OCI-LY7 (cell line): ENCODE measurements at regions not wholly inside any gene's neighbourhood (a gene's known extent, or its start where the extent isn't known, plus 50 kb on each side); places are given as distances from the start of the nearest gene placed in this dataset.

ENCODE experiments used
- BruUV-seq: library from RNA; stranded (reverse); fragments of 400-500 nt; replicated peaks from 2 replicates; lab custom pipeline; 2021; lab: Mats Ljungman, UMichigan
- CTCF ChIA-PET: fragments of 300-600 bp; sonication (Branson Sonifier 250); formaldehyde crosslinking; loops from one replicate; lab custom pipeline; 2022; ENCODE audit warnings: antibody characterized with exemption; ENCODE audit not compliant: unreplicated experiment; lab: Charles Lee
- POLR2A ChIA-PET: fragments of 300-600 bp; sonication (Branson Sonifier 250); formaldehyde crosslinking; loops from one replicate; lab custom pipeline; 2022; ENCODE audit warnings: antibody characterized with exemption; lab: Charles Lee
- DNase-seq: peaks from one replicate; pipeline ENCODE4 v3.0.0-alpha.2; 2015; ENCODE audit warnings: low spot score
- H2AFZ ChIP-seq: fragments of 200-600 bp; sonication (generic), shearing (Covaris generic); 2 replicates; pipeline ENCODE4 v1.6.1; 2014; ENCODE audit warnings: mild to moderate bottlenecking, antibody characterized with exemption, low read length, moderate library complexity
- H3K27ac ChIP-seq: fragments of 200-600 bp; sonication (generic); 2 replicates; pipeline ENCODE4 v1.5.1; 2014; ENCODE audit warnings: mixed run types, low read depth, mild to moderate bottlenecking, moderate library complexity, low read length, inconsistent platforms; ENCODE audit not compliant: poor library complexity, severe bottlenecking
- H3K36me3 ChIP-seq: fragments of 200-600 bp; sonication (generic); 2 replicates; pipeline ENCODE4 v1.6.1; 2014; ENCODE audit warnings: mild to moderate bottlenecking, antibody characterized with exemption, low read length, moderate library complexity, mixed read lengths; ENCODE audit not compliant: insufficient read depth
- H3K4me1 ChIP-seq: fragments of 200-600 bp; sonication (generic); 2 replicates; pipeline ENCODE4 v1.5.1; 2014; ENCODE audit warnings: mild to moderate bottlenecking, low read length; ENCODE audit not compliant: insufficient read depth, poor library complexity, severe bottlenecking
- H3K4me2 ChIP-seq: fragments of 200-600 bp; sonication (generic); 2 replicates; pipeline ENCODE4 v1.6.1; 2014; ENCODE audit warnings: mild to moderate bottlenecking, low read length
- H3K4me3 ChIP-seq: fragments of 200-600 bp; sonication (generic); 2 replicates; pipeline ENCODE4 v1.5.1; 2014; ENCODE audit warnings: mild to moderate bottlenecking, low read depth, low read length; ENCODE audit not compliant: poor library complexity, severe bottlenecking
- H3K79me2 ChIP-seq: fragments of 200-600 bp; sonication (generic); 2 replicates; pipeline ENCODE4 v1.6.1; 2016; ENCODE audit warnings: low read depth, mild to moderate bottlenecking, low read length, moderate library complexity, mixed read lengths; ENCODE audit not compliant: insufficient read depth
- H3K9me2 ChIP-seq: fragments of 200-600 bp; sonication (generic); 2 replicates; pipeline ENCODE4 v1.6.1; 2016; ENCODE audit warnings: mild to moderate bottlenecking, low read length, mixed read lengths; ENCODE audit not compliant: insufficient read depth
- H3K9me3 ChIP-seq: fragments of 200-600 bp; sonication (generic); 2 replicates; pipeline ENCODE4 v1.6.1; 2014; ENCODE audit warnings: mild to moderate bottlenecking, mixed run types, low read length, mixed read lengths
- H4K20me1 ChIP-seq: fragments of 200-600 bp; sonication (generic); 2 replicates; pipeline ENCODE4 v1.6.1; 2014; ENCODE audit warnings: mild to moderate bottlenecking, antibody characterized with exemption, low read length, moderate library complexity, mixed read lengths; ENCODE audit not compliant: insufficient read depth
- EZH2phosphoT487 ChIP-seq: fragments of 200-600 bp; sonication (generic); IDR thresholded peaks from 2 replicates; pipeline ENCODE4 v1.6.1; 2018; ENCODE audit warnings: low read depth, borderline replicate concordance, mild to moderate bottlenecking, mixed run types, antibody characterized with exemption, low read length, moderate library complexity, mixed read lengths
- intact Hi-C: fragments of 100-400 bp; cut with micrococcal nuclease; formaldehyde crosslinking; loops from one replicate; pipeline ENCODE4 v1.10.0; 2022; ENCODE audit not compliant: unreplicated experiment
- TF ChIP-seq, protein P1 (sequence below): fragments of 200-600 bp; sonication (generic); conservative IDR thresholded peaks from 2 replicates; pipeline ENCODE4 v1.5.1; 2014; ENCODE audit warnings: mild to moderate bottlenecking, antibody characterized with exemption, low read length, moderate library complexity, mixed read lengths

DNA sequence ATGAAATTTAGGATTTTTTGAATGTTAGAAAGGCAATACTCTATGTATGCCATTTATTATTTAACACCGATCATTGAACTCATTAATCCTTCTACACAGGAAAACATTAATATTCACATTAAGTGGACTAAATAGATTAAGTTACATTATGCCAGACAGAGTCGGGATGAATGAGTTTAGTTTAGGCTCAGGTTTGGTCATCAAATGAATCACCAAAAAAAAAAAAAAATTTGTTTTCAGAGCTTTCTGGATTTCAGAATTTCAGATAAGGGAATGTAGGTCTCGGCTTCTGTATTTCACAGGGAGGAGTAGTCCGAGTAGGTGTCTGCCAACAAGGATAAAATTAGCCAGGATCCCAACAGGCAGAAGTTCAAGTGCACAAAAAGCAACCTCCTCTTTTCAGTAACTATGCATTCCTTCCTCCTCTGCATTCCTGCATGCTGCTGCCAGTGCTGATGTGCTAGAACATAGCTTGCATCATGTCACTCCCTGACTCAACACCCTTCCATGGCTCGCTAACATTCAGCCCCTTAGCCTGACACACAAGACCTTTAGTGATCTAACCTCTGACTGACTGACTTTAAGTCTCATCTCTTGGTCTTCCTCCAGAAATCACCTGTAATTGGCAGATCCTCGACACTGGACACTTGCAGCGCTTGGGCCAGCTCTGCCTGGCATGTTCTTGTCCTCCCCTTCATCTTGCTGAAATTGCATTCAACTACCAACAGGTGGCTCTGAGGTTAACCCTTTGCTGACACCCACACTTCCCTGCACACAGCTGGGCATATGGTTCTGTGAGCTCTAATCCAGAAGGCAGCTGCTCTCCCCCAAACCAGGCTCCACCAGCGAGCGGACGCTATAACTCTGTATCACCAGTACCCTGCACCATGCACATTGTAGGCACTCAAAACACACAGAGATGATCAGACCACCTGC, 145.4 kb upstream of the PROK2 start:
- intact Hi-C loops, result no loop called here
- BruUV-seq, result no TSS peak
- H3K4me1 ChIP-seq, result peaks cover 6% of the 10 kb centered on the region
- no peaks in the 10 kb centered on the region for H3K9me3 ChIP-seq
- peak; percentile 59 for DNase-seq
- H3K9me2 ChIP-seq, result no peaks in the 10 kb centered on the region
- no peaks in the 10 kb centered on the region for H3K36me3 ChIP-seq
- CTCF ChIA-PET, result interaction anchor here (0.6 kb wide), 1 partner anchor 28 kb away, joined by 3 read pairs; no protein-coding TSS in a partner anchor
- no peak for TF ChIP-seq EZH2phosphoT487
- TF ChIP-seq, protein P1, sequence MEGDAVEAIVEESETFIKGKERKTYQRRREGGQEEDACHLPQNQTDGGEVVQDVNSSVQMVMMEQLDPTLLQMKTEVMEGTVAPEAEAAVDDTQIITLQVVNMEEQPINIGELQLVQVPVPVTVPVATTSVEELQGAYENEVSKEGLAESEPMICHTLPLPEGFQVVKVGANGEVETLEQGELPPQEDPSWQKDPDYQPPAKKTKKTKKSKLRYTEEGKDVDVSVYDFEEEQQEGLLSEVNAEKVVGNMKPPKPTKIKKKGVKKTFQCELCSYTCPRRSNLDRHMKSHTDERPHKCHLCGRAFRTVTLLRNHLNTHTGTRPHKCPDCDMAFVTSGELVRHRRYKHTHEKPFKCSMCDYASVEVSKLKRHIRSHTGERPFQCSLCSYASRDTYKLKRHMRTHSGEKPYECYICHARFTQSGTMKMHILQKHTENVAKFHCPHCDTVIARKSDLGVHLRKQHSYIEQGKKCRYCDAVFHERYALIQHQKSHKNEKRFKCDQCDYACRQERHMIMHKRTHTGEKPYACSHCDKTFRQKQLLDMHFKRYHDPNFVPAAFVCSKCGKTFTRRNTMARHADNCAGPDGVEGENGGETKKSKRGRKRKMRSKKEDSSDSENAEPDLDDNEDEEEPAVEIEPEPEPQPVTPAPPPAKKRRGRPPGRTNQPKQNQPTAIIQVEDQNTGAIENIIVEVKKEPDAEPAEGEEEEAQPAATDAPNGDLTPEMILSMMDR, result peak; percentile 71
- H3K79me2 ChIP-seq, result no peaks in the 10 kb centered on the region
- no peaks in the 10 kb centered on the region for H4K20me1 ChIP-seq
- no peak overlapping the region for H2AFZ ChIP-seq
- no peak overlapping the region for H3K4me3 ChIP-seq
- no peak overlapping the region for H3K27ac ChIP-seq
- POLR2A ChIA-PET, result interaction anchor here (0.6 to 0.7 kb wide), 3 partner anchors 204 to 891 kb away, joined by 3 read pairs; no protein-coding TSS in a partner anchor
- H3K4me2 ChIP-seq, result no peak overlapping the region

GRCh38 chr3:71928212-71928611, 143.3 kb upstream of the PROK2 start:
- no TSS peak for BruUV-seq
- no peak overlapping the region for H3K4me3 ChIP-seq

More at GRCh38 chr3:71928212-71928611, 143.3 kb upstream of the PROK2 start:
- peaks cover 6% of the 10 kb centered on the region for H3K4me1 ChIP-seq
- no peaks in the 10 kb centered on the region for H3K36me3 ChIP-seq
- intact Hi-C loops, result no loop called here
- H2AFZ ChIP-seq, result no peak overlapping the region
- no peak overlapping the region for H3K4me2 ChIP-seq
- ChIA-PET POLR2A (no interaction called here), CTCF (no interaction called here)
- H3K9me3 ChIP-seq, result no peaks in the 10 kb centered on the region
- no peak for TF ChIP-seq EZH2phosphoT487
- TF ChIP-seq, protein P1, result no peak
- no peak for DNase-seq
- H3K79me2 ChIP-seq, result no peaks in the 10 kb centered on the region
- H3K27ac ChIP-seq, result no peak overlapping the region
- H4K20me1 ChIP-seq, result no peaks in the 10 kb centered on the region
- H3K9me2 ChIP-seq, result no peaks in the 10 kb centered on the region
